Erythroblast (primary cell): ENCODE measurements at regions not wholly inside any gene's neighbourhood (a gene's known extent, or its start where the extent isn't known, plus 50 kb on each side); places are given as distances from the start of the nearest gene placed in this dataset.

Experiments
- GATA1 ChIP-seq: IDR thresholded peaks from 2 replicates; pipeline ENCODE4 v1.6.1; 2011; ENCODE audit warnings: low read depth, mild to moderate bottlenecking, control low read depth, low read length, moderate library complexity
- POLR2A ChIP-seq: IDR thresholded peaks from 2 replicates; pipeline ENCODE4 v1.6.1; 2011; ENCODE audit warnings: mild to moderate bottlenecking, low read length

DNA sequence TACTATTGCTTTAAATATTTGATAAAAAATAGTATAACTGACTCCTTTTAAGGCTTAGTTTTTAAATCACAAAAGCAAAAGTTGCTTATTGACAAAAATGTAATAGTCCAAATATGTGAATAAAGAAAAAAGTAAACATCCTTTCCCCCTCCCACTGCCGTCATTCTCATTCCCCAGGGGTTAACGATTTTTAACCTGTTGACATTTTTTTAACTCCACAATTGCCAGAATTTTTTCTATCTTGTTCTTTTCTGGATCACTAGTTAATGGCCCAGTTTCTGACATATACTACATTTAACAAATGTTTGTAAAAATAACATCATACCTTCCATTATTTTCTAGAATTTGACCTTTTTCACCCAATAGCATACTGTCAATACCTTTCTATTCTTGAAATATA, 60.6 kb upstream of the TCF12 start:
- TF ChIP-seq POLR2A: no peak
- TF ChIP-seq GATA1: no peak
